ENCODE measurements at regions not wholly inside any gene's neighbourhood (a gene's known extent, or its start where the extent isn't known, plus 50 kb on each side); places are given as distances from the start of the nearest gene placed in this dataset.
A peak's percentile ranks its signal among the peaks of the same experiment; 100 is the strongest.

DNA sequence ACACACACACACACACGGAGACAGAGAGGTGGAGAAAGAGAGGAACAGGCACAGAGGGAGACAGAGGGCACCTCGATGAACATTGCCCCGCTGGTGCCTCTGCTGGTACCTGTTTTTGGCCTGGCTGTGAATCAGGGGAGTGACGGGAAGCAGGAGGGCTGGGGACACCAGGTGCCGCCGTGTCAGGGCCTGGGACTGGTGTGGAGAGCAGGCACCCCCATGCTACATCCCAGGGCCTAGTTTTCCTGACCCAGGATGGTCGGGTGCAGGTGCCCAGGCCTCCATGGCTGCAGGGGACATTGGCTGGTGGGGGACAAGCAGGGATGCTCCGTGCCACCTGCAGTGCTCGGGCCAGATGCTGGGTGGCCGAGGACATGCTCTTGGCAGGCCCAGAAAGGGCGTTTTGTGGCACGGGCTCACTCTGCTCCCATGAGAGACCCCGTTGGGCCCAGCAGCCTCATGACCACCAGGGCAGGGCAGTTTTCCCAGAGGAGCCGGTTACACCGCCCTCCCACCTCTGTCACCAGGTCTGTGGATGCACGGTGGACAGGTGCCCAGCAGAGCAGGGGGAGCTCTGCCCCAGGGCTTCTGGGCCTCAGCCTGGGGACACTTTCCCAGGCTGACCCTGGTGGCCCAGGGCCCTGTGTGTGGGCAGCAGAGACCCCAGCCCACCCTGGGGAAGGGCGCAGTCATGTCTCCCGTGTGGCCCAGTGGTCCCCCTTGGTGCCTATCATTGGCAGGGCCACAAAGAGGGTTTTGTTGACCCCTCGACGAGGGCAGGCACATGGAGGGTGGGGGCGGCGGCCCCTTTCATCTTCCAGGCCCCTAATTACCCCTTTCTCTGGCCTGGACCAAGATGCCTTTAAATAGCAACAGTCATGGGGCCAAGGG is 207.5 kb upstream of the RTL1 start:
- DNase-seq, result no peak

DNA sequence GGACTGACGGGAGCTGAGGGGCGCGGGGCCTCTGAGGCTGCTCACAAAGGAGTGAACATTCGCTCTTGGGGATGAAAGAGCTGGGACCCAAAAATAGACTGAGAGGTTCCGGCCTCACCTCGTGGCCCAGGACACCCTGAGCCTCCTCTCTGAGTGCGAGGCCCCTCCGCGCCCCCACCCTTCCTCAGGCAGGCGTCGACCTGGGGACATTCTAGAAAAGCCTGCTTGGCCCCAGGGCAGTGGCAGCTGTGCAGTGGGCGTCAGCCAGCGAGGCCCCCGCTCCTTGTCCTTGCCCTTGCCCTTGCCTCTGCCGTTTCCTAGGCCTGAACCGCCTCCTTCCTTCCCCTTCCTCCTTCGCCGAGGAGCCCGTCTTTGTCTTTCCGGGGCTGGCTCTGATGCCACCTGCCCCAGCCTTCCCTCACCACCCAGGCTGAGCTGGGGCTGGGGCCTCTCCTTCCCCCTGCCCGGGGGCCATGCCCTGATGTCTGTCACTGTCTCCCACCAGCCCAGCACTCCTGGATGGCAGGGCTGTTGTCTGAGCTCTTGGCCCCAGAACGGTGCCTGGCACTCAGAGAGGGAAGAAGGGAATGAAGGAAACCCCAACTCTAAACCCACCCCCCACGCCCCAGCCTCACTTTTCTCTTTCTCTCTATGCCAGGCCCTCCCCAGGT is 208.2 kb upstream of the RTL1 start:
- DNase-seq, result no peak

GRCh38 chr14:101112351-101113107 is 209.0 kb upstream of the RTL1 start:
- no peak for DNase-seq

DNA sequence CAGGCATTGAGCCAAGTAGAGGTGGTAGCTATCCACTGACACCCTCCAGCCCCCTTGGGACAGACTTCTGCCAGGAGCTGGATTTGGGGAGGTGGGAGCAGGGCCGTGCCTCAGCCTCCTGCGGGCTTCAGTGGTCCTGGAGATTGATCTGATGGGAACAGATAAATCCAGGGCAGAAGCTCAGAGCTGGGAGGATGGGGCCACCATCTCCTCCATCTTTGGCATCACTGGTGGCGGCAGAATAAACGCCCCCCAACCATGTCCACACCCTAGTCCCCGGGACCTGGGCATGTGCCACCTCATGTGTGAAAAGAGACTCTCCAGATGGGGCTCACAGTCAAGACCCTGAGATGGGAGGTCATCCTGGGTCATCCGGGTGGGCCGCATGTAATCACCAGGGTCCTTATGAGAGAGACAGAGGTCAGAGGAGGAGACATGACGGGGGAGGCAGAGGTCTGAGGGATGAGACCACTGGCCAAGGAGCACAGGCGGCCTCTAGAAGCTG is 209.6 kb upstream of the RTL1 start:
- DNase-seq, result no peak

DNA sequence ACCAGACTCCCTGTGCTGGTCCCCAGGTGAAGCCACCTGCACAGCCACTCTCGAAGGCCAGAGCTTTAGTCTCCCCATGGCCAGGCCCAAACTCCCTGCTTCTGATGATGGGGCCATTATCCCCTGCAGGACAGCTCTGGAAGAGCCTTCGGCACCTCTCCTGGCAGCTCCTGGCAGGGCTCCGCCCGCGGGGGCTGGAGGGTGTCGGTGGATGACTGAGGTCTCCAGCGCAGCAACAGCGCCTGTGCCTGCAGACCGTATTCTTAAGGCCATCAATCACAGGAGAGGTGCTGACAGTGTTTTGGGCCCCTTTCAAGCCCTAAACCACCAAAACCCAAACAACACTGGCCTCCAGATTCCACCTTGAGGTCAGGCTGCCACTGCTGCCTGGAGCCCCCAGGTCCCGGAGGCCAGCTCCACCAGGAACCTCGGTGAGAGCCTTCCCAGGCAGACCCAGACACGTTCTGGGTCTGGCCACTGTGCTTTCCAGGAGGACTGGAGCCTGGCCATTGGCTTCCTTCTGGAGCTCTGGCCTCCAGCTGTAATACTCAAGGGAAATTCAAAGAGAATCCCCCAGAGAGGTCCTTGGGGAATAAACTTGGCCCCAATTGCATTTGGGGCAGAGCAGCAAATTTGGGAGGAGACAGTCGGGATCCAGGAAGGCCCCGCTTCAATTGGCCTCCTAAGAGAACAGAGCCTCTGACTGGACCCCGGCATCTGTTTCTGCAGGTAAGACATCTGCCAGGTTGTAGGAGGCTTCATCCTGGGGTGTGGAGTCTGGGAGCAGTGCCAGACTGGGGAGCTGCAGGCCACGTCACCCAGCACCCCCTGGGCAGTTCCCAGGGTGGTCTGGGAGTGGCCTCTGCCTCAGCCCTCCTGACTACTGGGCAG is 210.6 kb upstream of the RTL1 start:
- DNase-seq, result no peak

GRCh38 chr14:101114726-101115515 is 211.4 kb upstream of the RTL1 start:
- no peak for DNase-seq

- DNase-seq, result no peak
These were observed 212.1 kb upstream of the RTL1 start for GRCh38 chr14:101115652-101116051.

- DNase-seq, result no peak
These were observed 212.5 kb upstream of the RTL1 start for GRCh38 chr14:101116065-101116464.

GRCh38 chr14:101116486-101117130 is 213.1 kb upstream of the RTL1 start:
- no peak for DNase-seq

- no peak for DNase-seq
These were observed 214.0 kb upstream of the RTL1 start for GRCh38 chr14:101117543-101117942.

- no peak for DNase-seq
These were observed 214.7 kb upstream of the RTL1 start for GRCh38 chr14:101118233-101118632.

- no peak for DNase-seq
These were observed 215.4 kb upstream of the RTL1 start for GRCh38 chr14:101118746-101119591.

DNA sequence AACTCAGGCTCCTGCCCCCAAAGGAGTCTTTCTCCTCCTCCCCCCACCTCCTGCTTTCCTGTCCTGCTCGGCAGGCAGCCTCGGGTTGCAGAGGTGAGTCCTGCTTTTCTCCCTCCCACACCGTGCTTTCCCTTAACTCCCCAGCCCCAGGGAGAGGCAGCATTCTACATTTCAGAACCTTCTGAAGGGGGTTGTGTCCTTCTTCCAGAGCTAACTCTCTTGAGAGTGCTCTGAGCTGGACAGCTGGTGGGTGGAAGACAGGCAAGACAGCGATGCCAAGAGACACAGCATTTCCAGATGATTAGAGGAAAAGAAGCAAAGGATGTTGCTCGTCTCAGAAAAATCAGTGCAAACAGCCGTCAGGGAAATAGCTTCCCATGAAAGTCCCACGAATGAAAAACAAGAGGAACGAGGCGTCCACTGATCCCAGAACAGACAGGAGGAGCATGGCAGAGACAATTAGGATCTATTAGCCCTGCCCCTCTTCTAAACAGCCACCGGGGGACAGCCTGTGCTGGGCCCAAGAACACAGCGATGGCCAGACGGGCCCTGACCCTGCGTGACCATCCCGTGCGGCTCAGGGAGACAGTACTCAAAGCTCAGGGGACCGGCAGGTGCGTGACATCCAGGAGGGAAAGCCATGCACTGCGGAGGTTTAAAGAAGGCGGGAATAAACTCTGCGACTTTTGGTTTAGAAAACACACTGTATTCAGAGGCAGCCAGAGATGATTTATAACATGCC is 216.5 kb upstream of the RTL1 start:
- DNase-seq, result no peak

DNA sequence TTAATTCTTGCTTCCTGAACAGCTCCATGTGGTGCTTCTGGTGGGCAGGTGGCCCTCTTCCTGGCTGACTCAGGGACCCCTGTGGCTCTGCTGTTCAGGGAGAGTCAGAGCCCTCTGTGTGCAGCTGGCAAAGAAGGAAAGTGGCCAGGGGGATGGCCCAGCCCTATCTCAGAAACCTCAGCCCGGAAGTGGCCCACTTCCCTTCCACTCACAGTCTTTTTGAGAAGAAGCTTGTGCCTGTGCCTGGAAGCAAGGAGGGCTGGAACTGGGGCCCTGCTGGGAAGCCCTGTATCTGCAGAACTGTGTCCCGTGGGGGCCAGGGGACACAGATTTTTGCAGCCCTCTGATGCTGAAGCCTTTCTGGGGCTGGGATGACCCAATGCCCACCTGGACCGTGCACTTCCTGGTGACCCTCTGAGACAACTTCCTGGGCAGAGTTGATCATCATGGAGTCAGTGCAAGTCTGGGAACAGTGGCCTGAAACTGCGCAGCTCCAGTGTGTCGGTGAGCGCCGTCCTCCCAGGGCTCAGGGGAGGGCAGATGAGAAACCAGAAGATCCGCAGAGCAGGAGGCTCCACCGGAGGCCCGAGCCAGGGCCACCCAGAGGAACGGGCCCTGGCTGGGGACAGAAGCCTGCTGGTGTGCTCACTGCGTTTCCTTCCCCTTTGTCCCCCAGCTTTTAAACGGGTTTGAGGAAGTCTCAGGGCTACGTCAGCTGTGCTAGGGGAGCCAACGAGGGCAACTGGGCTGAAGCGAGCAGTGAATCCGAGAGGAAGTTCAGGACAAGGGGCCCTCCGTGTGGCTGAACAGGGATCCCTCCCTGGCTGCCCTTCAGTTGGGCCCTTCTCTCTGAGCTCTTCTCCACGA is 217.4 kb upstream of the RTL1 start:
- peak; percentile 28 for DNase-seq

DNA sequence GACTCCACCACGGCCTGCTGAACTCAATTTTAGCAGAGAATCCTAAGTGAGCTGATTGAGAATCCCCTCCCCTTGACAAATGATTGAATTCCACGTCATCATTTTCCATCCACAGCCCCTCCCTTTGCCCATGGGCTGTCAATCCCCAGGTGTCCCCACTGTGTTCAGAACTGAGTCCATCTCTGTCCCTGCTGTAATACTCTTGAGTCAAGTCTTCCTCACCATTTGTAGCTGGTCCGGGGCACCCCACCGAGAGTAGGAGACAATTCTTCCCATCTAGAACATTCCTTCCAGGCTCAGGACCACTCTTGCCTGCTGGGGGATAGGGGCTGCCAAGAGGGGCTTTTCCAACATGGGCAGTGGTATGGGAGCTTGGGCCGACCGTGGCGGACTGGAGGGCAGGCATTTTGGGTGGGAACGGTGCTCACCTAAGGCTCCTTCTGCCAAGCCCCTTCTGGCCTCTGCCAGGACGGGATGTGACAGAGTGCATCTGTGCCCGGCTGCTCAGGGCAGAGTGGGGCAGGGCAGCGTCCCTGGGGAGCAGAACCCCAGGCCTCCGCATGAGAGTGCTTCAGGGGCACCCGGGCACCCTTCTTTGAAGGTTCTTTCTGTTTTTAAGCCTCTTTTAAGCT is 218.1 kb upstream of the RTL1 start:
- DNase-seq, result no peak

DNA sequence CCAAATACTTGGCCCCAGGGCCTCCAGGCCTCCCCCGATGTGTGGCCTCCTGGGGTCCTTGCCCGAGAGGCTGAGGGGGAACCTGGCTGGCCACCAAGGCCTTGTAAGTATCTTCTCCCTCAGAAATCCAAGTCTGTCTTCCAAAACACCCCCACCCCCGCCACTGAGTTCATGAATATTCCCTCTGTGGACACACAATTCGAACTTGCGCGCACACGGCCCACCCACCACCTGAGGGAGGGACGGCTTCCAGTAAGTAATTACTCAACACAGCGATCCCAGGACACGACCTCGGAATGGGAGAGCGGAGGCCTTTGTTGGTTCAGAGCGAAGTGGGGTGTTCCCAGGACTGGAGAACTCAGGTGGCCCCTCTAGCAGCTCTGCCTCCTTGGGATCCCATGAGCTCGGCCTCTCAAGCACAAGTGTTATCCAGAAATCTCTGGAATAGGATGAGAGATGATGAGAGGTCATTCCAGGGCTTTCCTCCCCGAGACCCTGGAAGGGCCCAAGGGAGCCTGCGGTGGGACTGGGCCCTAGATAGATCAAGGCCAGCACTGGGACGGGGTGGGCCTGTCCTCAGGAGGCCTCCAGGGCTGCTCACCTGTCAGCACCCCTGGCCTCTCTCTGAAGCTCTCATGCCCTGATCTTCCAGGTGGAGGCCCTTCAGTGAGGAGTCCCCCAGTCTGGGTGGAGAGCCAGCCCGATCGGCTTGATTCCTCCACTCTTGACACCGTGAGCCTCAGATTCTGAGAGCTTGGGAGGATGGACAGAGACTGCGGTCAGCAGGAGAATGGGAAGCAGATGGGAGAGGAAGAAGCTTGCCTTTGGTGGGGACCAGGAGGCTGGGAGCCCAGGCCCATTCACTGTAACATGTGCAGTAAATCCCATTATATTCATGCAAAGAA is 219.0 kb upstream of the RTL1 start:
- no peak for DNase-seq

Measured in fibroblast of upper back skin (primary cell).